Fibroblast of villous mesenchyme (primary cell): ENCODE measurements at regions not wholly inside any gene's neighbourhood (a gene's known extent, or its start where the extent isn't known, plus 50 kb on each side); places are given as distances from the start of the nearest gene placed in this dataset.

Experiments
- DNase-seq: peaks from one replicate; pipeline ENCODE4 v3.0.0-alpha.2; 2010; ENCODE audit warnings: low read depth
- H3K4me3 ChIP-seq: 2 replicates; pipeline ENCODE4 v1.5.1; 2011; ENCODE audit warnings: low read depth, mild to moderate bottlenecking, low read length
- CTCF ChIP-seq: IDR thresholded peaks from 2 replicates; pipeline ENCODE4 v1.5.1; 2012; ENCODE audit warnings: low read depth, mild to moderate bottlenecking, low read length; ENCODE audit not compliant: insufficient read depth

- TF ChIP-seq CTCF: no peak
- H3K4me3 ChIP-seq: no peak overlapping the region
- no peak for DNase-seq
Observed at GRCh38 chr13:82664183-82664582, 1218.1 kb downstream of the SLITRK1 start.

- DNase-seq: no peak
- no peak for TF ChIP-seq CTCF
- no peak overlapping the region for H3K4me3 ChIP-seq
Observed at GRCh38 chr13:82661126-82661525, 1221.1 kb downstream of the SLITRK1 start.

- TF ChIP-seq CTCF: no peak
- no peak for DNase-seq
Observed at GRCh38 chr13:82658811-82659210, 1223.5 kb downstream of the SLITRK1 start.

GRCh38 chr13:82657471-82657870 is 1224.8 kb downstream of the SLITRK1 start:
- DNase-seq: no peak
- no peak overlapping the region for H3K4me3 ChIP-seq
- TF ChIP-seq CTCF: no peak

More at GRCh38 chr13:82658811-82659210, 1223.5 kb downstream of the SLITRK1 start:
- H3K4me3 ChIP-seq: no peak overlapping the region

GRCh38 chr13:82654861-82655855 is 1227.1 kb downstream of the SLITRK1 start:
- H3K4me3 ChIP-seq: no peak overlapping the region
- TF ChIP-seq CTCF: no peak
- peak; percentile 5 for DNase-seq

- no peak overlapping the region for H3K4me3 ChIP-seq
- TF ChIP-seq CTCF: no peak
- no peak for DNase-seq
Observed at GRCh38 chr13:82654143-82654542, 1228.1 kb downstream of the SLITRK1 start.
